ENCODE measurements at regions not wholly inside any gene's neighbourhood (a gene's known extent, or its start where the extent isn't known, plus 50 kb on each side); places are given as distances from the start of the nearest gene placed in this dataset.

GRCh38 chr2:237159006-237159911 is 73.6 kb downstream of the COPS8 start:
- Histone ChIP-seq H3K27me3 (ENCODE audit: control insufficient read depth in 1 of 2, insufficient read depth in 2 of 2, low read length in 2 of 2) (no peaks in the 10 kb centered on the region), H3K36me3 (ENCODE audit: insufficient read depth, low read length) (no peaks in the 10 kb centered on the region), H3K27ac (ENCODE audit: low read depth, low read length) (no peak overlapping the region), H3K9me3 (ENCODE audit: low read length) (no peaks in the 10 kb centered on the region), H3K4me1 (ENCODE audit: insufficient read depth, low read length) (peaks cover 16% of the 10 kb centered on the region), H3K4me3 (ENCODE audit: low read depth in 1 of 2, low read length in 2 of 2) (no peak overlapping the region), H3K9ac (ENCODE audit: low read length) (no peak overlapping the region)

- H3K27ac ChIP-seq (ENCODE audit: low read depth, low read length): no peak overlapping the region
- H3K36me3 ChIP-seq (ENCODE audit: insufficient read depth, low read length): no peaks in the 10 kb centered on the region
- no peaks in the 10 kb centered on the region for H3K27me3 ChIP-seq (ENCODE audit: control insufficient read depth in 1 of 2, insufficient read depth in 2 of 2, low read length in 2 of 2)
- no peaks in the 10 kb centered on the region for H3K9me3 ChIP-seq (ENCODE audit: low read length)
- H3K4me1 ChIP-seq (ENCODE audit: insufficient read depth, low read length): peaks cover 14% of the 10 kb centered on the region
- H3K9ac ChIP-seq (ENCODE audit: low read length): no peak overlapping the region
- H3K4me3 ChIP-seq (ENCODE audit: low read depth in 1 of 2, low read length in 2 of 2): no peak overlapping the region
Measured at GRCh38 chr2:237160271-237160919, 74.7 kb downstream of the COPS8 start.

- Histone ChIP-seq H3K9ac (ENCODE audit: low read length) (no peak overlapping the region), H3K27ac (ENCODE audit: low read depth, low read length) (no peak overlapping the region), H3K4me1 (ENCODE audit: insufficient read depth, low read length) (peaks cover 11% of the 10 kb centered on the region), H3K27me3 (ENCODE audit: control insufficient read depth in 1 of 2, insufficient read depth in 2 of 2, low read length in 2 of 2) (no peaks in the 10 kb centered on the region), H3K36me3 (ENCODE audit: insufficient read depth, low read length) (no peaks in the 10 kb centered on the region), H3K4me3 (ENCODE audit: low read depth in 1 of 2, low read length in 2 of 2) (no peak overlapping the region), H3K9me3 (ENCODE audit: low read length) (no peaks in the 10 kb centered on the region)
Measured at GRCh38 chr2:237161189-237161588, 75.5 kb downstream of the COPS8 start.

- Histone ChIP-seq H3K4me1 (ENCODE audit: insufficient read depth, low read length) (peaks cover 11% of the 10 kb centered on the region), H3K36me3 (ENCODE audit: insufficient read depth, low read length) (no peaks in the 10 kb centered on the region), H3K9me3 (ENCODE audit: low read length) (no peaks in the 10 kb centered on the region), H3K9ac (ENCODE audit: low read length) (no peak overlapping the region), H3K27ac (ENCODE audit: low read depth, low read length) (no peak overlapping the region), H3K27me3 (ENCODE audit: control insufficient read depth in 1 of 2, insufficient read depth in 2 of 2, low read length in 2 of 2) (no peaks in the 10 kb centered on the region), H3K4me3 (ENCODE audit: low read depth in 1 of 2, low read length in 2 of 2) (no peak overlapping the region)
Measured at GRCh38 chr2:237162959-237163358, 77.3 kb downstream of the COPS8 start.

GRCh38 chr2:237164474-237165042 is 78.9 kb downstream of the COPS8 start:
- no peak overlapping the region for H3K9ac ChIP-seq (ENCODE audit: low read length)
- H3K4me3 ChIP-seq (ENCODE audit: low read depth in 1 of 2, low read length in 2 of 2): no peak overlapping the region
- no peak overlapping the region for H3K27ac ChIP-seq (ENCODE audit: low read depth, low read length)
- no peaks in the 10 kb centered on the region for H3K27me3 ChIP-seq (ENCODE audit: control insufficient read depth in 1 of 2, insufficient read depth in 2 of 2, low read length in 2 of 2)
- no peaks in the 10 kb centered on the region for H3K9me3 ChIP-seq (ENCODE audit: low read length)
- H3K4me1 ChIP-seq (ENCODE audit: insufficient read depth, low read length): peaks cover 3% of the 10 kb centered on the region
- no peaks in the 10 kb centered on the region for H3K36me3 ChIP-seq (ENCODE audit: insufficient read depth, low read length)

- H3K9ac ChIP-seq (ENCODE audit: low read length): no peak overlapping the region
- H3K27me3 ChIP-seq (ENCODE audit: control insufficient read depth in 1 of 2, insufficient read depth in 2 of 2, low read length in 2 of 2): no peaks in the 10 kb centered on the region
- H3K9me3 ChIP-seq (ENCODE audit: low read length): no peaks in the 10 kb centered on the region
- H3K4me1 ChIP-seq (ENCODE audit: insufficient read depth, low read length): peaks cover 9% of the 10 kb centered on the region
- no peaks in the 10 kb centered on the region for H3K36me3 ChIP-seq (ENCODE audit: insufficient read depth, low read length)
- no peak overlapping the region for H3K27ac ChIP-seq (ENCODE audit: low read depth, low read length)
- no peak overlapping the region for H3K4me3 ChIP-seq (ENCODE audit: low read depth in 1 of 2, low read length in 2 of 2)
Measured at GRCh38 chr2:237165405-237166276, 80.0 kb downstream of the COPS8 start.

- no peaks in the 10 kb centered on the region for H3K36me3 ChIP-seq (ENCODE audit: insufficient read depth, low read length)
- no peak overlapping the region for H3K9ac ChIP-seq (ENCODE audit: low read length)
- peaks cover 11% of the 10 kb centered on the region for H3K4me1 ChIP-seq (ENCODE audit: insufficient read depth, low read length)
- no peaks in the 10 kb centered on the region for H3K27me3 ChIP-seq (ENCODE audit: control insufficient read depth in 1 of 2, insufficient read depth in 2 of 2, low read length in 2 of 2)
- no peaks in the 10 kb centered on the region for H3K9me3 ChIP-seq (ENCODE audit: low read length)
- H3K27ac ChIP-seq (ENCODE audit: low read depth, low read length): no peak overlapping the region
- no peak overlapping the region for H3K4me3 ChIP-seq (ENCODE audit: low read depth in 1 of 2, low read length in 2 of 2)
Measured at GRCh38 chr2:237167038-237167437, 81.3 kb downstream of the COPS8 start.

GRCh38 chr2:237167934-237168333 is 82.2 kb downstream of the COPS8 start:
- Histone ChIP-seq H3K27ac (ENCODE audit: low read depth, low read length) (no peak overlapping the region), H3K36me3 (ENCODE audit: insufficient read depth, low read length) (no peaks in the 10 kb centered on the region), H3K27me3 (ENCODE audit: control insufficient read depth in 1 of 2, insufficient read depth in 2 of 2, low read length in 2 of 2) (no peaks in the 10 kb centered on the region), H3K4me3 (ENCODE audit: low read depth in 1 of 2, low read length in 2 of 2) (no peak overlapping the region), H3K4me1 (ENCODE audit: insufficient read depth, low read length) (peaks cover 13% of the 10 kb centered on the region), H3K9ac (ENCODE audit: low read length) (no peak overlapping the region), H3K9me3 (ENCODE audit: low read length) (no peaks in the 10 kb centered on the region)

GRCh38 chr2:237170020-237170419 is 84.3 kb downstream of the COPS8 start:
- Histone ChIP-seq H3K27me3 (ENCODE audit: control insufficient read depth in 1 of 2, insufficient read depth in 2 of 2, low read length in 2 of 2) (no peaks in the 10 kb centered on the region), H3K27ac (ENCODE audit: low read depth, low read length) (no peak overlapping the region), H3K4me3 (ENCODE audit: low read depth in 1 of 2, low read length in 2 of 2) (no peak overlapping the region), H3K9ac (ENCODE audit: low read length) (no peak overlapping the region), H3K36me3 (ENCODE audit: insufficient read depth, low read length) (no peaks in the 10 kb centered on the region), H3K9me3 (ENCODE audit: low read length) (peaks cover 4% of the 10 kb centered on the region), H3K4me1 (ENCODE audit: insufficient read depth, low read length) (peaks cover 13% of the 10 kb centered on the region)

GRCh38 chr2:237171396-237171795 is 85.7 kb downstream of the COPS8 start:
- no peaks in the 10 kb centered on the region for H3K36me3 ChIP-seq (ENCODE audit: insufficient read depth, low read length)
- peak overlapping the region in 1 of 2 donors; percentile 38 for H3K4me3 ChIP-seq (ENCODE audit: low read depth in 1 of 2, low read length in 2 of 2)
- H3K4me1 ChIP-seq (ENCODE audit: insufficient read depth, low read length): peaks cover 10% of the 10 kb centered on the region
- H3K27me3 ChIP-seq (ENCODE audit: control insufficient read depth in 1 of 2, insufficient read depth in 2 of 2, low read length in 2 of 2): no peaks in the 10 kb centered on the region
- H3K9ac ChIP-seq (ENCODE audit: low read length): peak overlapping the region; percentile 52
- peaks cover 4% of the 10 kb centered on the region for H3K9me3 ChIP-seq (ENCODE audit: low read length)
- H3K27ac ChIP-seq (ENCODE audit: low read depth, low read length): peak overlapping the region; percentile 69

- peak overlapping the region; percentile 3 for H3K27ac ChIP-seq (ENCODE audit: low read depth, low read length)
- H3K27me3 ChIP-seq (ENCODE audit: control insufficient read depth in 1 of 2, insufficient read depth in 2 of 2, low read length in 2 of 2): no peaks in the 10 kb centered on the region
- no peak overlapping the region for H3K4me3 ChIP-seq (ENCODE audit: low read depth in 1 of 2, low read length in 2 of 2)
- no peak overlapping the region for H3K9ac ChIP-seq (ENCODE audit: low read length)
- peaks cover 4% of the 10 kb centered on the region for H3K9me3 ChIP-seq (ENCODE audit: low read length)
- no peaks in the 10 kb centered on the region for H3K36me3 ChIP-seq (ENCODE audit: insufficient read depth, low read length)
- peaks cover 10% of the 10 kb centered on the region for H3K4me1 ChIP-seq (ENCODE audit: insufficient read depth, low read length)
Measured at GRCh38 chr2:237171881-237172280, 86.2 kb downstream of the COPS8 start.
